ENCODE measurements at regions not wholly inside any gene's neighbourhood (a gene's known extent, or its start where the extent isn't known, plus 50 kb on each side); places are given as distances from the start of the nearest gene placed in this dataset.

DNA sequence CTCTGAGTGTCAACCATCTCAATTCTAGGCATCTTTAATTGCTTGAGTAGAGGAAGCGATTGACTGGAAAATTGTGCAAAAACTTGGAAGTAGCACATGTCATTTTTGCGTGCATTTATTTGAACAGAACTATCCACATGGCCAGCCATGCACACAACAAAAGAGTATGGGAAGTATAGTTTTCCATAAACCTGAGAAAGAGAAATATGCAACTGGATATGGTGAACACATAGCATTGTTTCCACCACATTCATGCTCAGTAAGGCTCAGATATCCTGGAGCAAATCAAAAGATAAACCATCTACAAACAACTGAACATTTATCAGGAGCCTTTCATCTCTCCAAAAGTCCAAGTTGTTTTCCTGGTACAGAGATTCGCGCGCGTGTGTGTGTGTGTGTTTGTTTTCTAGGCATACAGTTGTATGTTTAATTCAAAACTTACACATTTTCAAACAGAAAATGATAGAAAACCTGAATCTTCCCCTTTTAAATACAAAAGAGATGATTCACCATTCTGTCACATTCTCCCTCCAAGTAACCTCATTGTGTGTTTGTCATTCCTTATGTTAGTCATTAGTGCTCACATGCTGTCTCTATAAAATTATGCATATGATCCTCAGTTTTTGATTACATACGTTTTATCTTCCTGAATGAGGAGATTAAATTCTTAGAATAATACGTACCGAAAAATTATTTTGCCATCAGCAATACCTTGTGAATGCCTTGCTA is 780.4 kb upstream of the NRXN1 start:
- Histone ChIP-seq H3K27ac (ENCODE audit: low read depth, low read length) (no peak overlapping the region), H3K27me3 (ENCODE audit: control insufficient read depth, insufficient read depth, low read length) (no peaks in the 10 kb centered on the region), H3K4me3 (ENCODE audit: low read depth, low read length) (no peak overlapping the region), H3K9me3 (ENCODE audit: control insufficient read depth, insufficient read depth, low read length) (no peaks in the 10 kb centered on the region)
- peak; percentile 24 for DNase-seq (ENCODE audit: low read depth, low spot score)
- ChIA-PET CTCF (no interaction called here), POLR2A (no interaction called here)
- TF ChIP-seq, protein P1, sequence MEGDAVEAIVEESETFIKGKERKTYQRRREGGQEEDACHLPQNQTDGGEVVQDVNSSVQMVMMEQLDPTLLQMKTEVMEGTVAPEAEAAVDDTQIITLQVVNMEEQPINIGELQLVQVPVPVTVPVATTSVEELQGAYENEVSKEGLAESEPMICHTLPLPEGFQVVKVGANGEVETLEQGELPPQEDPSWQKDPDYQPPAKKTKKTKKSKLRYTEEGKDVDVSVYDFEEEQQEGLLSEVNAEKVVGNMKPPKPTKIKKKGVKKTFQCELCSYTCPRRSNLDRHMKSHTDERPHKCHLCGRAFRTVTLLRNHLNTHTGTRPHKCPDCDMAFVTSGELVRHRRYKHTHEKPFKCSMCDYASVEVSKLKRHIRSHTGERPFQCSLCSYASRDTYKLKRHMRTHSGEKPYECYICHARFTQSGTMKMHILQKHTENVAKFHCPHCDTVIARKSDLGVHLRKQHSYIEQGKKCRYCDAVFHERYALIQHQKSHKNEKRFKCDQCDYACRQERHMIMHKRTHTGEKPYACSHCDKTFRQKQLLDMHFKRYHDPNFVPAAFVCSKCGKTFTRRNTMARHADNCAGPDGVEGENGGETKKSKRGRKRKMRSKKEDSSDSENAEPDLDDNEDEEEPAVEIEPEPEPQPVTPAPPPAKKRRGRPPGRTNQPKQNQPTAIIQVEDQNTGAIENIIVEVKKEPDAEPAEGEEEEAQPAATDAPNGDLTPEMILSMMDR (IDR thresholded peaks at IDR 0.05; ENCODE audit: low read depth, low read length), result no peak

DNA sequence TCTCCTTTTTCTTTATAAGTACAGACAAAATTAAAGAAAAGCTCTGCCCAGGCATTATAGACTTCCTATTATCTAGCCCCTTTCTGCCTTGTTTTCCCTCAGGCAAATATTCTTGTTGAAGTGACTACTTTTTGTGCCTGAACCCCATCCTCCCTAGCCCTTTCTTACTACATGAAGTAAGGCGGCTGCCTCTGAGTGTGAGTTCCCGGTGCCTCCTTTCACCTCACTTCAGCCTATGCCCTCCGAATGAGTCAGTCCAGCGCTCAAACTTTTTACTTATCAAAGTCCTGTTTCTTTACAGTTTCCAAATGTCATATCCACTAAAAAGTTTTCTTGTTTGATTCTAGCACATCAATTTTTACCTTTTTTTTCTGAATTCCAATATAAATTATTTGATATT is 778.3 kb upstream of the NRXN1 start:
- ChIA-PET CTCF (no interaction called here), POLR2A (no interaction called here)
- no peak for DNase-seq (ENCODE audit: low read depth, low spot score)
- no peaks in the 10 kb centered on the region for H3K9me3 ChIP-seq (ENCODE audit: control insufficient read depth, insufficient read depth, low read length)
- no peak overlapping the region for H3K4me3 ChIP-seq (ENCODE audit: low read depth, low read length)
- TF ChIP-seq, protein P1 (IDR thresholded peaks at IDR 0.05; ENCODE audit: low read depth, low read length), result no peak
- H3K27ac ChIP-seq (ENCODE audit: low read depth, low read length), result no peak overlapping the region
- H3K27me3 ChIP-seq (ENCODE audit: control insufficient read depth, insufficient read depth, low read length), result no peaks in the 10 kb centered on the region

- H3K4me3 ChIP-seq (ENCODE audit: low read depth, low read length), result no peak overlapping the region
- no peaks in the 10 kb centered on the region for H3K27me3 ChIP-seq (ENCODE audit: control insufficient read depth, insufficient read depth, low read length)
- TF ChIP-seq, protein P1 (IDR thresholded peaks at IDR 0.05; ENCODE audit: low read depth, low read length), result no peak
- H3K9me3 ChIP-seq (ENCODE audit: control insufficient read depth, insufficient read depth, low read length), result no peaks in the 10 kb centered on the region
- no peak overlapping the region for H3K27ac ChIP-seq (ENCODE audit: low read depth, low read length)
- no peak for DNase-seq (ENCODE audit: low read depth, low spot score)
- CTCF ChIA-PET, result no interaction called here
- POLR2A ChIA-PET, result no interaction called here
These were observed 775.3 kb upstream of the NRXN1 start for GRCh38 chr2:51807229-51807628.

- CTCF ChIA-PET, result no interaction called here
These were observed 763.4 kb upstream of the NRXN1 start for GRCh38 chr2:51795248-51795888.

GRCh38 chr2:51791496-51791895 is 759.6 kb upstream of the NRXN1 start:
- no peak for DNase-seq (ENCODE audit: low read depth, low spot score)
- Histone ChIP-seq H3K9me3 (ENCODE audit: control insufficient read depth, insufficient read depth, low read length) (peaks cover 4% of the 10 kb centered on the region; the same call in 1 of the 2 replicates), H3K27me3 (ENCODE audit: control insufficient read depth, insufficient read depth, low read length) (no peaks in the 10 kb centered on the region), H3K4me3 (ENCODE audit: low read depth, low read length) (no peak overlapping the region), H3K27ac (ENCODE audit: low read depth, low read length) (no peak overlapping the region)
- TF ChIP-seq, protein P1 (IDR thresholded peaks at IDR 0.05; ENCODE audit: low read depth, low read length), result no peak
- ChIA-PET CTCF (no interaction called here), POLR2A (no interaction called here)

More at GRCh38 chr2:51795248-51795888, 763.4 kb upstream of the NRXN1 start:
- Histone ChIP-seq H3K27ac (ENCODE audit: low read depth, low read length) (no peak overlapping the region), H3K27me3 (ENCODE audit: control insufficient read depth, insufficient read depth, low read length) (no peaks in the 10 kb centered on the region), H3K4me3 (ENCODE audit: low read depth, low read length) (no peak overlapping the region), H3K9me3 (ENCODE audit: control insufficient read depth, insufficient read depth, low read length) (peaks cover 4% of the 10 kb centered on the region; the same call in 1 of the 2 replicates)
- TF ChIP-seq, protein P1 (IDR thresholded peaks at IDR 0.05; ENCODE audit: low read depth, low read length), result 0 out of 2 replicates have a peak, but pooled peaks have one; percentile 10
- POLR2A ChIA-PET, result no interaction called here
- DNase-seq (ENCODE audit: low read depth, low spot score), result no peak

All from AG04450 (cell line).